ENCODE measurements at regions not wholly inside any gene's neighbourhood (a gene's known extent, or its start where the extent isn't known, plus 50 kb on each side); places are given as distances from the start of the nearest gene placed in this dataset.
"Not testable (repeated sequence)": the region's sequence is repeated elsewhere in the genome, so short reads cannot be mapped to it uniquely, and the experiment has no call there.

DNA sequence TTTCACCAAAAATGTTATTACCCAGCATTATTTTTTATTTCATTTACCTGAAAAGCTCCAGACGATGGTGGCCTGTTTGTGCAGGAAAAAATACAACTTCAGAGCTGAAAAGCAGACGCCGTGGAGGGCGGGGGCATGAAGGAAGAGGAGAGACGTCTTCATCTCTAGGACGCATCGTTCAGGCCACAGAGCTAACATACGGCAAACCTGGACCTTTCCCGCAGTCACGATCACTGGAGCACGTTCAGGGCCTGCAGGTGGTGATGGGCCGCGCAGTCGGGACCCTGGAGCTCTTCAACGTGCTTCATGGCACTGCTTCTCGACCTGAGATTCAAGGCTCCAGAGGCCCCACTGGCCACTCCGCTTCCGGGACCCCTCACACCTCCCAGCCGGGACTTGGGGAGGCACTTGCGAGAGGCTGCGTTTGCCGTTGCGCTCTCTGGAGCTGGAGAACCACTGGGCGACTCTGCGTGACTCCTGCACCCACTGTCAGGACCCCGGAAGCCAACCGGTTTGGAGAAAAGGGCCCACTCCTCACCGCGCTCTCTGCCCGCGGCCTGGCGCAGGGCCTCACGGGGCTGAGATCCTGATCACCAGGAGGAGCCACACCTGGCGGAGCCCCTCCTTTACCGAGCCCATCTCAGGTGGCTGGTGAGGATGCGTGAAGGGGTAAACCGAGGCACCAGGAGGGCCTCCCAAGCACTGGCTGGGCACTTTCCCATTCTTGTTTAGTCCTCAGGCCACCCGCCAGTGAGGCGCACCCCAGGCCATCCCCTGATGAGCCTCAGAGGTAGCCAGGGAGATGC is 164.4 kb upstream of the AFDN start:
- DNase-seq = no peak

DNA sequence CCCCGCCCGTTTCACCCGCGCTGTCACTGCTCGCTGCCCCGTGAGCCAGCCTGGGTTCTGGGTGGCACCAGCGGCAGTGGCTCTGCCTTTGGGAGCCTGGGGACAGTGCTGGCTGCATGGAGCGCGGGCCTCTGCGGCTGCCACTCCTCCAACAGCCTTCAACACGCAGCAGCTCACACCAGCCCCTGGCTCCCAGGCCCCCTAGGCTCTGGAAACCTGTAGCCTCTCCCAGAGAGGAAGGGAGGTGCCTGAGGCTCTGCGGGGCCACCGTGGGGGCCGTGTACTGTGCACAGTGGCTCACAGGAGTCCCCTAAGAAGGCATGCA is 163.9 kb upstream of the AFDN start:
- DNase-seq = no peak

DNA sequence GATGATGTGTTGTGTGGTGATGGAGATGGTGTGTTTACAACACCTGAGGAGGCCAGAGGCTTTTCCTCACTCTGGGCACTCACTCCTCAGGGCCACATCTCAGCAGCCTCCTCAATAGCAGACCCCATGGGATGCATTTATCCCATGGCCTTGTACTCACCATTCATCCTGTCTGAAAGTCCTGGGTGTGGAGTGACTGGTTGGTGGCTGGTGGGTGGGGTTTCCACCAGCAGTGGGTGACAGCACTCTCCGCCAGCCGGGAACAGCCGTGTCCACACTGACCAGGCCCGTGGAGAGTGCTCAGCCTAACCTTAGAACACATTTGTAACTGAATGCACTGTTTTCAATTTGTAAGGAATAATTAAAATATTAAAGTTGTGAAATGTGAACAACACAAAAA is 163.4 kb upstream of the AFDN start:
- no peak for DNase-seq

DNA sequence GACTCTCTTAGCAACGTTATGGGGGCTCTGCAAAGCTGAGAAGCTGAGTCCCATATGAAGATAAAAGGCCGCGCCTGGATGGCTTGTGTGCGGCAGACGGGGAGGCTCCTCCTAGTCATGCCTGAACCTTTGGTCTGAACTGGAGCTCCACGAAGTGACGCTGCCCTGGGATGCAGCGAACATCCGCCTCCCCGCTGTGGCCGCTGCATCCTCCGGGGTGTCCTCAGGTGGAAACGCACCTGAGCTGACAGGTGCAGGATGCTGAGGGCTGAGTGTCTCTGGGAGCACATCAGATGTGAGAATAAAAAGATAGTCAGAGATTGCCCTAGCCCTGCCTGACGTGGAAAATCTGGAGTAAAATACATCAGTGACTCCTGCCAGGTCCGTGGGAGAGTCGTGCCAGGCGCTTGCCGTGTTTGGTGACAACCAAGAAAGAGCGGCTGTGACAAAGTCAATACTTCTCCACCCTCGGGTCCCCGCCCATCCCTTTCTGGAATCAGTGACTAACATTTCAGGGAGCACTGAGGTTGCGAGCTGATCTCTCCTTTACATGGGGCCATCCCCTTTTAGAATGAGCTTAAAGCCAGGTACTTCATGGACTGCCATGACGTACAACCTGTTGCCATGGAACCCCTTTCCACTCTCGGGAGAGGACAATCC is 162.8 kb upstream of the AFDN start:
- no peak for DNase-seq

DNA sequence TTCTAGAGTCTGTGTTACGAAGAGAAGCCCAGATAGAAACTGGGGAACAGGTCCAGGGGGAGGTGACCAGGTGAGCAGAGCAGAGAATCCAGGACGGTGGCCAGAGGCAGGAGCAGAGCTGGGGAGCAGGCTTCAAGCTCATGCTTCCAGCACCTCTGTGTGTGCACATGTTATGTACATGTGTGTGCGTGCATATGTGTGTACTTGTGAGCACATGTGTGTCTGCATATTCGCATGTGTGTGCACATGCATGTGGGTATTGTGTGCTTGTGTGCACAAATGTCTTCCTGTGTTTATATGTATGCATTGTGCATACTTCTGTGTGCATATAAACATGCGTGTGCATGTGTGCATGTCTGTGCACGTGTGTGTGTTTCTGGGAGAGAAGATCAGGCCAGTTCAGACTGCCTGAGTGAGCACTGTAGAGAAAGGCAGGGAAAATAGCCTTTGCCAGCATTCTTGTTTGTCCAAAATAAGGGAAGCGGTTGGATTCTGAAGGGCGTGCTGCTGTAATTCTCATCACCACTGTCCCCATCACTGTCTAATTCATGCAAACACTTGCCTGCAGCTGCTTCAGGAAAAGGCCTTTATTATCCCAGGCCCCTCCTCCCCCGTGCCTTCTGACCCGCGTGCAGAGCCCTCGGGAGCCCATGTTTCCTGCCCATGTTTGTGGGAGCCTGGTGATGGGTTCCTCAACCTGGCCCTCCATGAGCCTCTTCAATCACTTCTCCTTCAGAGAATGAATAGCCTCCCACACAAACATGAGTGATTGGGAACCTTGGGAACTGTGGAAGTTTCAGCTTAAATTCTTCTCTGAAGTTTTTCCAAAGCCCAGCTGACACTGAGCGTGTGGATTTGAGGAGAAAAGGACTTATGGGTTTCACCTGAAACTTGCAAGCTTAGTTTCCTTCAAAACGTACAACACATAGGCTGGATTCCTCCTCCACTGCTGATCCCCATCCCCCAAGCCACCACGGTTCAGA is 161.7 kb upstream of the AFDN start:
- DNase-seq = no peak

DNA sequence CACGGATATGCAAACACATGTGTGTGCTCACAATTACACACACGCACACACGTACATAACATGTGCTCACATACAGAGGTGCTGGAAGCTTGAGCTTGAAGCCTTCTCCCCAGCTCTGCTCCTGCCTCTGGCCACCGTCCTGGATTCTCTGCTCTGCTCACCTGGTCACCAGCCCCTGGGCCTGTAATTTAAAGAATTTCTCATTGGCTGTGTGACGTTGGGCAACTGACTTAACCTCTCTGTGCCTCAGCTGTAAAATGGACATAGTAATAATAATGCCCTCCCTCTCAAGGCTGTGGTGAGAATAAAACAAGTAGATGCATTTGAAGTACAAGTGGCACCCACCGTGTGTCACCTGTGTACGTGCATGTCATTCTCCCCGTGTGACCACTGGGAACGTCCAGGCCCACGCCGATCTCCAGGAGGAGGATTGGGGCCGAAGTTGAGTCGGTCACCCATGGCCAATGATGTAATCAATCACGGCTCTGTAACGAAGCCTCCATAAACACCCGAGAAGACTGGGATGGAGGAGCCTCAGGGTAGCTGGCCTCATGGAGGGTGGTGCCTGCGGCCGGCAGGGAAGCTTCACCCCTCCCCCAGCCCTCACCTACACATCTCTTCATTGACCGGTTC is 160.9 kb upstream of the AFDN start:
- no peak for DNase-seq

DNA sequence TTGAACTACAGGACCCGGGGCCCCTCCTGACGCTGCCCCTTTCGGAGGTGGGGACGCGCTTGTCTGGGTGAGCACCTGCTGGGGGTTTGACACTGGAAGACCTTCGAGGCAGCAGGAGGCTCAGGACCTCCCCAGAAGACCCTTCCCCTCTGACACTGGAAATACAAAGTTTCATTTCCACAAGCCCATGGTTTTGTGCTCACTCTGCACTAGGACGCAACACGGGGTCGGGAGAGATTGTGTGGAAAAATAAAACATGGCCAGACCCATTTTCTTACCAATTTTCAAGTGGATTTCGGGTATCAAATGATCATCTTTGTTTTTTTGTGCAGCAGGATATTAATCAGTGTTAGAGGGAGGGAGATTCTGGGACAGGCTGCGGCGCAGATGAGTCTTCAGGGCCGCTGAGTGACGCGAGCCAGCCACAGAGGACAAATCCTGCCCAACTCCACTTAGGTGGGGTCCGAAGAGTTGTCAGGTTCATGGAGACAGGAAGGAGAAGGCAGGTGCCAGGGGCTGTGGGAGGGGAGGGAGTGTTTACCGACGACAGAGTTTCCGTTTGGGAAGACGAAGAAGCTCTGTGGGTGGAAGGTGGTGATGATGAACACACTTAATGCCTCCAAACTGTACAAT is 160.0 kb upstream of the AFDN start:
- no peak for DNase-seq

DNA sequence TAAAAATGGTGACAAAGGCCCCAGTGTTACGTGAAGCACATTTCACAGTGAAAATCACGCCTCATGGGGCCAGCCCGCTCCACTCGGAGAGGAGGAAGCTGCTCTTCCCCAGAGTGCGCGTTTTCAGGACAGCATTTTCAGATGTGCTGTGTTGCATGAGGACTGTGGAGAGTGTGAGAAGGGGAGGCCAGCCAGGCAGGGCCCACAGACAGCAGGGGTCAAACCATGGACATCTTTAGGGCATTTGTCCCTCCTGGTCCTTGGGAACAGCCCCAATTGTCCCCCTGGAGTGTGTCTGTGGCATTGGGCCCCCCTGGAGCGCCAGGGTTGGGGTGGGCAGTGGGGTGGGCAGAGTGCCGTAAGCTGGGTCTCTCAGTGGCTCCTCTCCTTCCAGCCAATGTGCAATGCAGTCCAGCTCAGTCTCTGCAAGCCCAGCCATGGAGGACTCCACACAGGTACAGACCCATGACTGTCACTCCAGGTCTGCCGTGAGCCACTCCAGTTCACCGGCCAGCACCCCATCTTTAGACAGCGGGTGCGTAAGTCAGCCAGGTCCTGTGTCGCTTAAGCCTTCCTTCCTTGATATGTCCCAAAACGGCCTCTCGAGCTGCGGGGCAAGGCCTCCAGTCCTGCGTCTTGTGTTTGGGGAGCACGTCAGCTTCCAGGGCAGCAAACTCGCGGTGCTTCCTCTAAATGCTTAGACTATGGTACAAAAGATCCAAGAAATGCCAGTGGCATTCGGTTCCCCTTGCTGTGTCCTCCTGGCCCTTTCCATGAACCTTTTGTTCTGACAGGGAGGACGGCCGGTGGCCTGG is 159.3 kb upstream of the AFDN start:
- DNase-seq = no peak

DNA sequence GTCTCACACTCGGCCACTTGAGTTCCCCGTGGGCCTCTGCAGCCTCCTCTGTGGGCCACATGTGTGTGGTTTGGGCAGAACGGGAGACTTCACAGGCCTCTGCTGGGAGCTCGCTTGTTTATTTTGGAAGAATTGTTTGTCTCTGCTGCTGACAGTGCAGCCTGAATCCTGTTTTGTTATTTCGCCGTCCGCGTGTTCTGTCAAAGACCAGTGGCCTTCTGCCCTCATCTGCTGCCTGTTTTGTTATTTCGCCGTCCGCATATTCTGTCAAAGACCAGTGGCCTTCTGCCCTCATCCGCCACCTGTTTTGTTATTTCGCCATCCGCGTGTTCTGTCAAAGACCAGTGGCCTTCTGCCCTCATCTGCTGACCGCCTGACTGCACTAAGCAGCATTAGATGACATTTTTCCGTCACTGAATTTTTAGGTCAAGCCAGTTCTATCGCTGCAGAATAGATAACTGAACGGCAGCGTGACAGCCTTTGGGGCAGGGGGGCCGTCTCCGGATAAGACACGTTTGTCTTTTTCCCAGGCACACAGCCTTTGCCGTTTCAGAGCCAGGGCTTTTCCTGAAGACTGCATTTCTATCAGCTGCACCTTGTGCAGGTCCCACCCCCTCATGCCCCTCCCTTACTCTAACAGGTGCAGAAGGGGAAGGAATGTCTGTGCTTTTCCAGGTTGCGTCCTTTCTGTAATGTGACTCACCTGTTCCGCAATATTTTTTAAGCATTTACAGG is 158.5 kb upstream of the AFDN start:
- no peak for DNase-seq

DNA sequence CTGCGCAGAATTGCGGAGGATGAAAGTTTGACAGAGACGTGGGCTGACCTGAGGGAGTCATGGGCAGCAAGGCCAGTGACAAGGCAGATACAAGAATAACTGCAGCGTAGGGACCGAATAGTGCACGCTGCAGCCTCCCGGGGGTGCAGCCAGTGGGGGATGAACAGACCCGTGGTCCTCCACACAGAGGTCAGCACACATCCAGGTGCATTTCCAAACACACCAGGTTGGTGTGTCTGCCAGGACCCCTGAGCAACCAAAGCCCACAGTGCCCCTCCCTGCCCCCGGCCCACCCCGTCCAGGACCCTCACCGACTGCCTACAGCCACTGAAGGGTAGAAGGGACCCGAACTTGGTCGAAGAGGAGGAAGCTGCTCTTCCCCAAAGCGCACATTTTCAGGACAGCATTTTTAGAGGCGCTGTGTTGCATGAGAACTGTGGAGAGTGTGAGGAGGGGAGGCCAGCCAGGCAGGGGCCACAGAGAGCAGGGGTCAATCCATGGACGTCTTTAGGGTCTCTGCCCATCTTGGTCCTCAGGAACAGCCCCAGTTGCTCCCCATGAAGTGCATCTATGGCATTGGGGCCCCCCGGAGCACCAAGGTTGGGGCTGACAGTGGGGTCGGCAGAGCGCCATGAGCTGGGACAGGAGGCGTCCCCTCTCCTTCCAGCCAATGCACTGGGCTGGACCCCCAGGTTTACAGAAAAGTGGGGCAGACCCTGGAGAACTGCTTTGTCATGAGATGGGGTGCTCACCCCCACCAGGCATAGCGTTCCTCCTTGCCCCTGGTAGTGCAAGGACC is 157.8 kb upstream of the AFDN start:
- no peak for DNase-seq

DNA sequence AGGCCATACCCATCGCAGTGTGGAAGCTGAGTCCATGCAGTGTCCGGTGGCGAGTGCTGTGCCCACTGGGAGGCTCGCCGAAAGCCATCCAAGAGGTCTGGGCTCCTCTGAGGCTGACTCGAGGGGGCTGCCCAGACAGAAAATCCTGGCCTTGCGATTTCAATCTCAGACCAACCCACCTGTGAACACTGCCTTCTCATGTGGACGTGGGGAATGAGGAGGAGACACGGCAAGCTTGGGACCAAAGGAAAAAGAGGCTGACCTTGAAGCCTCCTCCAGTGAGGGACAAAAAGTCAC is 157.2 kb upstream of the AFDN start:
- DNase-seq = no peak

DNA sequence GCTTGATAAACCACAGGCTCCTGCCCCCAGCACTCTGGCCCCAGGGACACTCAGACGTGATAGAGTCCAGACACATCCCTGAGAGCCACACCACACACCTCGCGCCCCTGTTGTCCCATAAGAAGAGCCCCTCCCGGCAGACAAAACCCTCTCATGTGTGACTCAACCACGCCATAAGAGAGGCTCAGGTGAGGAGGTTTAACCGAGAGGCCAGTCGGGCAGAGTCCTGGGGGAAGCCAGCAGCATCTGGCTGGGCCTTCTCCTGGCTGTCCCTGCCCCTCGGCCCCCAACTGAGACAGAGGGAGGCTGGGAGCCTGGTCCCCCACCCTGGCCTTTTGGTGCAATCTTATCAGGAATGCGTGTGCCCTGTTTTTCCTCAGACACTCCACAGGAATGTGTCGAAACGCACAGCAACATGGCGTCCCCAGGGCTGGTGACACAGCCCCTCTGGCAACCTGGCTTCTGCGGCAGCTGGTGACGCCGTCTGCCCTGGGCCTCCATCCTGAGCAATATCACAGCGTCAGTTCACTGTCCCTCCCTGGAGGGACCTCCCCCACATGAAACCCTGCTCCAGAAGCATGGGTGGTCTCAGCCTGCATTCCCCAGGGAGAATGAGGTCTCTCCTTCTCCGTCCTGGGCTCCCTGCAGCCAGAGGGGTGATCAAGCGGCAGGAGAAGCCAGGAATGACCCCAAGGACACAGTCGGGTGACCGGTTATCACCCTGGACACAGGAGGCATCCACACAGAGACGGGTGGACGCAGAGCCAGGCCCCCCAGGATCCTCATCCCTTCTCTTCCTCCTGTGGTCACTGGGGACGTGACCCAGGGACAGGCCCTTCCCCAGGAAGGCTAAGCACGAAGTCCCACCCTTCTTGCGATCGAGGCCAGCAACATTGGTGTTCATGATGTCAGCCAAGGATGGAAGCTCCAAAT is 156.6 kb upstream of the AFDN start:
- DNase-seq = no peak

DNA sequence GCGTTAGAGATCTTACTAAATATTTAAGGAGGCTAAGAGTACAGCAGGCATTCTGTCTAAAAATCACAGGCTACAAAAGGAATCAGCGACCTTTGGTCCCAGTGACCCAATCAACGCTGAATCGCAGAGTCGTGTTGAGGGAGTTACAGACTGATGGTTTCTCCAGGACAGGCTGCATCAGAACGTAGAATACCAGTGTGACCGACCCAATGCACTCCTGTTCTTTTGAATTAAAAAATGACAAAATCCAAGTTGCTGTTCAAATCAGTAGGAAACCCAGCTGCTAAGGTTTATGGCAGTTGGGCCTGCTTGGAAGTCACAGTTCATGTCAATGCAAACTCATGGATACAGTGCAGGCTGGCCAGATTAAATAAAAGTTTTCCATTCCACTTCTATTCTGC is 155.8 kb upstream of the AFDN start:
- no peak for DNase-seq

DNA sequence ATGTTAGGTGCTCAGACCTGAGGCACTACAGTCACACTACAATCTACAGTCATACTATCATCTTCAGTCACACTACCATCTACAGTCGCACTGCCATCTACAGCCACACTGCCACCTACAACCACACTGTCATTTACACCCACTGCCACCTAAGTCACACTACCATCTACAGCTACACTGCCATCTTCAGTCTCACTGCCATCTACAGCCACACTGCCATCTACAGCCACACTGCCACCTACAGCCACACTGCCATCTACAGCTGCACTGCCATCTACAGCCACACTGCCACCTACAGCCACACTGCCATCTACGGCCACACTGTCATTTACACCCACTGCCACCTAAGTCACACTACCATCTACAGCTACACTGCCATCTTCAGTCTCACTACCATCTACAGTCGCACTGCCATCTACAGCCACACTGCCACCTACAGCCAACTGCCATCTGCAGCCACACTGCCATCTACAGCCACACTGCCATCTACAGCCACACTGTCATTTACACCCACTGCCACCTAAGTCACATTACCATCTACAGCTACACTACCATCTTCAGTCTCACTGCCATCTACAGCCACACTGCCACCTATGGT is 155.2 kb upstream of the AFDN start:
- DNase-seq = not testable (repeated sequence)

DNA sequence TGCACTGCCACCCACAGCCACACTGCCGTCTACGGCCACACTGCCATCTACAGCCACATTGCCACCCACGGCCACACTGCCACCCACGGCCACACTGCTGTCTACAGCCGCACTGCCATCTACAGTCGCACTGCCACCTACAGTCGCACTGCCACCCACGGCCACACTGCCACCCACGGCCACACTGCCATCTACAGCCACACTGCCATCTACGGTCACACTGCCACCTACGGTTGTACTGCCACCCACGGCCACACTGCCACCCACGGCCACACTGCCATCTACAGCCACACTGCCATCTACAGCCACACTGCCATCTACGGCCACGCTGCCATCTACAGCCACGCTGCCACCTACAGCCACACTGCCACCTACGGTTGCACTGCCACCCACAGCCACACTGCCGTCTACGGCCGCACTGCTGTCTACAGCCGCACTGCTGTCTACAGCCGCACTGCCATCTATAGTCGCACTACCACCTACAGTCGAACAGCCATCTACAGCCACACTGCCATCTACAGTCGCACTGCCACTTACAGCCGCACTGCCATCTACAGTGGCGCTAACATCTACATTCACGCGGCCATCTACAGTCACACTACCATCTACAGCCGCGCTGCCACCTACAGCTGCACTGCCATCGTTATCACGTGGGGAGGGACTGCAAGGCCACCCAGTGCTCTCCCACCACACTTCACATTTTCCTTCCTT is 154.6 kb upstream of the AFDN start:
- DNase-seq = no peak

DNA sequence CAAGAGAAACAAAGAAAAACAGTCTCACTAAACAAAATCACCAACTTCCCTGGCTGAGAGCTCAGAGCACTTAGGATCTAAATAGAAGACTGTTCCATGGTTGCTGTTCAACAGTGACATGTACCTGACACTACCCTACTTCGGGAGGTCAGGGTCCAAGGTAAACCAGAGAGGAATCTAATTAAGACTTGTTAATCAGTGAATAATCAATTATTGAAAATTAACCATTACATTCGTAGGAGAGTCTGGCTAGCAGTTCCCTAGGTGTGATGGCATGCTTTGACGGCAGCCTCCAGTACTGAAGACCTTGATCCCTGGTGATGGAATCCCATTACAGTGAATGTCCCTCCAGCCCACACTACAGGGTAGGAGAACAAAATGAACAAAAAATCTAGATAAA is 154.0 kb upstream of the AFDN start:
- no peak for DNase-seq

DNA sequence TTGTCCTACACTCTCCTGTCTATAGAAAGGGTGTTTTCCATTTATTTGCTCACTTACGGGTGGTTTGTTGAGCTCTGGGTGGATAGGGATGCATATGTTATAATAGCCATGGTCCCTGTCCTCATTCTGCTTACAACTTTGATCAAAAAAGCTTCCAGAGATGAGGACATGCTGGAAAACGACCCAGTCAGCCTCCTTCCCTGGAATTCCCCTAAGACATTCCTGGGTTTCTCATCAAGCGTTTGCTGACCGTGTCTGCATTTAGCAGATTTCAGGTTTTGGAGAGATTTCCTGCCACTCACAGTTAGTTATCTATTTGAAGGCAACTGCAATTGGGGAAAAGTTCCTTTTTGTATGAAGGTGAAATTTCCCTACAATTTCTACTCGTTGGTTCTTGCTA is 152.8 kb upstream of the AFDN start:
- DNase-seq = no peak

DNA sequence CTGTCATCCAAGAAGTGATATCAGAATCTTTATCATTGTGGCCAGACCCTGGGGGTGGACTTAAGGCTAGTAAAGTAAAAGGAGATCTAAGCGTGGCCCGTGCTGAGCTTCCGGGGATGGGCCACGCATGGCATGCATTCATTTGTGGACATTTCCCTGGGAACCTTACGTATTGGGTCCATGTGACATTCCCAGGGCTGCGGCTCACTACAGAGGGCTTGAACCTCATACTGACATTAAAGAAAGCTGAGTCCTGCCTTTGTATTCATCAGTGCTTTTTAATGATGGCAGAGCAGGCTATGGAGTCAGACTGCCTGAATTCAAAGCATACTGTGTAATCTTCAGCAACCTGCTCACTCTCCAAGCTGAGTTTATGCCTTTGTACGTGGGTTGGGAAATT is 152.2 kb upstream of the AFDN start:
- no peak for DNase-seq

Measured in CD4-positive, alpha-beta T cell treated with Interleukin-10 for 1 hour (primary cell).